MM.1S (cell line): ENCODE measurements at regions not wholly inside any gene's neighbourhood (a gene's known extent, or its start where the extent isn't known, plus 50 kb on each side); places are given as distances from the start of the nearest gene placed in this dataset.
"Not testable (repeated sequence)": the region's sequence is repeated elsewhere in the genome, so short reads cannot be mapped to it uniquely, and the experiment has no call there.

Experiments
- DNase-seq: peaks from one replicate; pipeline ENCODE4 v3.0.0-alpha.2; 2015
- H2AFZ ChIP-seq: fragments of 300-600 bp; sonication (generic); 2 replicates; pipeline ENCODE4 v1.6.0; 2016; ENCODE audit warnings: antibody characterized with exemption, low read length
- H3F3A ChIP-seq: fragments of 300-600 bp; sonication (generic); 2 replicates; pipeline ENCODE4 v1.6.1; 2016; ENCODE audit warnings: mild to moderate bottlenecking, antibody characterized with exemption, low read length, moderate library complexity, mixed read lengths; ENCODE audit not compliant: insufficient read depth
- H3K27ac ChIP-seq: fragments of 300-600 bp; sonication (generic); 2 replicates; pipeline ENCODE4 v1.5.1; 2016; ENCODE audit warnings: mild to moderate bottlenecking, low read length
- H3K27me3 ChIP-seq: fragments of 300-600 bp; sonication (generic); replicated peaks from 2 replicates; pipeline ENCODE4 v1.6.0; 2016; ENCODE audit warnings: low read length; ENCODE audit not compliant: insufficient read depth
- H3K36me3 ChIP-seq: fragments of 300-600 bp; sonication (generic); replicated peaks from 2 replicates; pipeline ENCODE4 v1.6.1; 2016; ENCODE audit warnings: mild to moderate bottlenecking, low read length, mixed read lengths; ENCODE audit not compliant: insufficient read depth
- H3K4me1 ChIP-seq: fragments of 300-600 bp; sonication (generic); 2 replicates; pipeline ENCODE4 v1.6.1; 2016; ENCODE audit warnings: low read length, mixed read lengths
- H3K4me2 ChIP-seq: fragments of 300-600 bp; sonication (generic); 2 replicates; pipeline ENCODE4 v1.6.0; 2016; ENCODE audit warnings: low read depth, low read length
- H3K4me3 ChIP-seq: fragments of 300-600 bp; sonication (generic); 2 replicates; pipeline ENCODE4 v1.5.1; 2016; ENCODE audit warnings: low read length, mixed read lengths
- H3K79me2 ChIP-seq: fragments of 300-600 bp; sonication (generic); 2 replicates; pipeline ENCODE4 v1.6.1; 2016; ENCODE audit warnings: mixed run types, low read length, mixed read lengths
- H3K9ac ChIP-seq: fragments of 300-600 bp; sonication (generic); 2 replicates; pipeline ENCODE4 v1.6.1; 2016; ENCODE audit warnings: low read length, mixed read lengths
- H3K9me2 ChIP-seq: fragments of 300-600 bp; sonication (generic); replicated peaks from 2 replicates; pipeline ENCODE4 v1.6.1; 2016; ENCODE audit warnings: mild to moderate bottlenecking, low read length, mixed read lengths; ENCODE audit not compliant: insufficient read depth
- H3K9me3 ChIP-seq: fragments of 300-600 bp; sonication (generic); replicated peaks from 2 replicates; pipeline ENCODE4 v1.6.1; 2016; ENCODE audit warnings: mild to moderate bottlenecking, low read length, mixed read lengths; ENCODE audit not compliant: insufficient read depth
- H4K20me1 ChIP-seq: fragments of 300-600 bp; sonication (generic); 2 replicates; pipeline ENCODE4 v1.6.1; 2016; ENCODE audit warnings: mild to moderate bottlenecking, low read length, moderate library complexity, mixed read lengths; ENCODE audit not compliant: insufficient read depth

- H3K36me3 ChIP-seq, H4K20me1 ChIP-seq, DNase-seq, H3K9me2 ChIP-seq, H3F3A ChIP-seq, H2AFZ ChIP-seq, H3K79me2 ChIP-seq, H3K4me1 ChIP-seq, H3K27me3 ChIP-seq, H3K9me3 ChIP-seq, H3K9ac ChIP-seq, H3K27ac ChIP-seq, H3K4me3 ChIP-seq, H3K4me2 ChIP-seq: not testable (repeated sequence)
These were observed 289.0 kb upstream of the C1QTNF3 start for GRCh38 chr5:34331928-34332454.

- H3K9me3 ChIP-seq, DNase-seq, H3K4me2 ChIP-seq, H3K27ac ChIP-seq, H3F3A ChIP-seq, H3K9me2 ChIP-seq, H2AFZ ChIP-seq, H3K36me3 ChIP-seq, H4K20me1 ChIP-seq, H3K79me2 ChIP-seq, H3K9ac ChIP-seq, H3K4me1 ChIP-seq, H3K27me3 ChIP-seq, H3K4me3 ChIP-seq: not testable (repeated sequence)
These were observed 296.5 kb upstream of the C1QTNF3 start for GRCh38 chr5:34339408-34340001.

GRCh38 chr5:34354440-34354839 lies 301.7 kb upstream of the RAI14 start:
- not testable (repeated sequence) for H3K4me3 ChIP-seq, H3K4me1 ChIP-seq, H3K9ac ChIP-seq, H3K4me2 ChIP-seq, H3K27ac ChIP-seq, H3K36me3 ChIP-seq, H3K27me3 ChIP-seq, H3K79me2 ChIP-seq, H4K20me1 ChIP-seq, H2AFZ ChIP-seq, DNase-seq, H3K9me2 ChIP-seq, H3F3A ChIP-seq, H3K9me3 ChIP-seq

GRCh38 chr5:34371417-34371816 lies 284.7 kb upstream of the RAI14 start:
- H3K79me2 ChIP-seq, result not testable (repeated sequence)

GRCh38 chr5:34371817-34372216 lies 284.3 kb upstream of the RAI14 start:
- not testable (repeated sequence) for H3K4me3 ChIP-seq, H3K9me3 ChIP-seq

More at GRCh38 chr5:34371417-34371816, 284.7 kb upstream of the RAI14 start:
- not testable (repeated sequence) for H3K4me2 ChIP-seq, H4K20me1 ChIP-seq, H3K9me2 ChIP-seq, H3K9ac ChIP-seq, H3K4me1 ChIP-seq, H3K27ac ChIP-seq, DNase-seq, H3F3A ChIP-seq, H3K27me3 ChIP-seq, H3K4me3 ChIP-seq, H2AFZ ChIP-seq, H3K36me3 ChIP-seq, H3K9me3 ChIP-seq

GRCh38 chr5:34372739-34373138 lies 283.4 kb upstream of the RAI14 start:
- H3K4me3 ChIP-seq, H4K20me1 ChIP-seq: not testable (repeated sequence)

More at GRCh38 chr5:34371817-34372216, 284.3 kb upstream of the RAI14 start:
- not testable (repeated sequence) for H3K27me3 ChIP-seq, H4K20me1 ChIP-seq, H3K9ac ChIP-seq, DNase-seq, H2AFZ ChIP-seq, H3K27ac ChIP-seq, H3F3A ChIP-seq, H3K79me2 ChIP-seq, H3K4me1 ChIP-seq, H3K9me2 ChIP-seq, H3K4me2 ChIP-seq, H3K36me3 ChIP-seq

GRCh38 chr5:34377651-34378050 lies 278.5 kb upstream of the RAI14 start:
- not testable (repeated sequence) for H3K4me3 ChIP-seq

More at GRCh38 chr5:34372739-34373138, 283.4 kb upstream of the RAI14 start:
- H3K27me3 ChIP-seq, H2AFZ ChIP-seq, H3F3A ChIP-seq, H3K9ac ChIP-seq, H3K4me1 ChIP-seq, DNase-seq, H3K79me2 ChIP-seq, H3K9me2 ChIP-seq, H3K27ac ChIP-seq, H3K36me3 ChIP-seq, H3K4me2 ChIP-seq, H3K9me3 ChIP-seq: not testable (repeated sequence)

GRCh38 chr5:34378498-34378897 lies 277.6 kb upstream of the RAI14 start:
- not testable (repeated sequence) for H3K9ac ChIP-seq, H3K4me3 ChIP-seq, H3K79me2 ChIP-seq, H3K4me1 ChIP-seq, H3K27ac ChIP-seq, H2AFZ ChIP-seq, H3K9me2 ChIP-seq, H3F3A ChIP-seq, H3K9me3 ChIP-seq, H4K20me1 ChIP-seq, H3K36me3 ChIP-seq, DNase-seq, H3K4me2 ChIP-seq, H3K27me3 ChIP-seq

More at GRCh38 chr5:34377651-34378050, 278.5 kb upstream of the RAI14 start:
- H2AFZ ChIP-seq, DNase-seq, H4K20me1 ChIP-seq, H3K27ac ChIP-seq, H3K27me3 ChIP-seq, H3K4me1 ChIP-seq, H3K9me2 ChIP-seq, H3K9me3 ChIP-seq, H3K79me2 ChIP-seq, H3F3A ChIP-seq, H3K9ac ChIP-seq, H3K36me3 ChIP-seq, H3K4me2 ChIP-seq: not testable (repeated sequence)
